MCF 10A (cell line): ENCODE measurements at regions not wholly inside any gene's neighbourhood (a gene's known extent, or its start where the extent isn't known, plus 50 kb on each side); places are given as distances from the start of the nearest gene placed in this dataset.

ENCODE experiments used
- BruUV-seq: library from RNA; stranded (reverse); fragments of 400-500 nt; replicated peaks from 2 replicates; lab custom pipeline; 2021; lab: Mats Ljungman, UMichigan
- CTCF ChIA-PET: fragments of 300-600 bp; sonication (Branson Sonifier 250); formaldehyde crosslinking; extraction: SDS; loops from one replicate; lab custom pipeline; 2021; ENCODE audit warnings: antibody characterized with exemption, inconsistent platforms; lab: Yijun Ruan, JAX
- POLR2A ChIA-PET: fragments of 300-600, 350-650 bp; sonication (Branson Sonifier 250); formaldehyde crosslinking; extraction: SDS; loops from one replicate; lab custom pipeline; 2020; ENCODE audit warnings: antibody characterized with exemption, inconsistent platforms; lab: Yijun Ruan, JAX
- DNase-seq: peaks from one replicate; pipeline ENCODE4 v3.0.0-alpha.2; 2018; ENCODE audit not compliant: unreplicated experiment
- H3K27ac Mint-ChIP-seq: one replicate; pipeline ENCODE4 v1.8.0; 2022; ENCODE audit warnings: mild to moderate bottlenecking, low read depth, mixed read lengths; ENCODE audit not compliant: unreplicated experiment
- H3K27me3 Mint-ChIP-seq: one replicate; pipeline ENCODE4 v1.8.0; 2022; ENCODE audit warnings: mixed read lengths; ENCODE audit not compliant: insufficient read depth, unreplicated experiment
- H3K36me3 Mint-ChIP-seq: one replicate; pipeline ENCODE4 v1.8.0; 2022; ENCODE audit warnings: mild to moderate bottlenecking, moderate library complexity, mixed read lengths; ENCODE audit not compliant: insufficient read depth, unreplicated experiment
- H3K4me1 Mint-ChIP-seq: one replicate; pipeline ENCODE4 v1.8.0; 2022; ENCODE audit warnings: mixed read lengths; ENCODE audit not compliant: insufficient read depth, unreplicated experiment
- H3K4me3 Mint-ChIP-seq: one replicate; pipeline ENCODE4 v1.8.0; 2022; ENCODE audit warnings: mild to moderate bottlenecking, moderate library complexity, mixed read lengths; ENCODE audit not compliant: unreplicated experiment
- H3K9me3 Mint-ChIP-seq: one replicate; pipeline ENCODE4 v1.8.0; 2022; ENCODE audit warnings: mixed read lengths; ENCODE audit not compliant: unreplicated experiment
- CTCF ChIP-seq: fragments of 200-600 bp; IDR thresholded peaks from one replicate; pipeline ENCODE4 v1.8.0; 2022; ENCODE audit warnings: antibody characterized with exemption, mild to moderate bottlenecking; ENCODE audit not compliant: unreplicated experiment
- intact Hi-C: fragments of 100-400 bp; cut with micrococcal nuclease; formaldehyde crosslinking; loops from 2 replicates; pipeline ENCODE4 v1.14.1; 2022

DNA sequence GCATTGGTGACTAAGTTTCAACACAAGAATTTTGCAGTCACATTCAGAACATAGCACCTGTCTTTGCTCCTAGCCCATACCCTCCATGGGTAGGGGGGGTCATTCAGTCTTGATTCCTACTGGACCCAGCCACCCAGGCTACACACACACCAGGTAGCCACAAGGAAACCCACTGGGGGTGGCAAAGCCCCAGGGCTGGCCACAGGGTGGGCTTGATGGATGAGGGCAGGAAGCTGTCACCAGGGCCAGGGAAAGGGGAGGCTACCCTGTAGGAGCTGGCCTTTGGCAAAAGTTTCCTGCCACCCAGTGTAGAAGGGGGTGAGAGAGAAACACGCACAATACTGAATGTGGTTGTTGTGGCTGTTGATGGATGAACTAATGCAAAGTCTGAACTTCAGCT, 74.5 kb upstream of the NKX1-1 start:
- Mint-ChIP-seq H3K4me3 (no peak overlapping the region), H3K9me3 (peaks cover 33% of the 10 kb centered on the region), H3K27me3 (peaks cover 25% of the 10 kb centered on the region), H3K36me3 (no peaks in the 10 kb centered on the region), H3K4me1 (no peaks in the 10 kb centered on the region), H3K27ac (no peak overlapping the region)
- ChIA-PET POLR2A (no interaction called here), CTCF (no interaction called here)
- intact Hi-C loops, result no loop called here
- DNase-seq, result no peak
- no TSS peak for BruUV-seq
- no peak for TF ChIP-seq CTCF

GRCh38 chr4:1479454-1479853, 73.2 kb upstream of the NKX1-1 start:
- H3K4me1 Mint-ChIP-seq, result no peaks in the 10 kb centered on the region
- H3K9me3 Mint-ChIP-seq, result peaks cover 27% of the 10 kb centered on the region
- POLR2A ChIA-PET, result no interaction called here
- H3K27me3 Mint-ChIP-seq, result peaks cover 24% of the 10 kb centered on the region
- H3K27ac Mint-ChIP-seq, result no peak overlapping the region
- intact Hi-C loops, result no loop called here
- DNase-seq, result no peak
- CTCF ChIA-PET, result interaction anchor here (0.6 kb wide), 1 partner anchor 893 kb away, joined by 3 read pairs; no protein-coding TSS in a partner anchor
- BruUV-seq, result no TSS peak
- H3K4me3 Mint-ChIP-seq, result no peak overlapping the region
- H3K36me3 Mint-ChIP-seq, result no peaks in the 10 kb centered on the region
- no peak for TF ChIP-seq CTCF

- ChIA-PET POLR2A (no interaction called here), CTCF (interaction anchor here (0.6 kb wide), 1 partner anchor 892 kb away, joined by 3 read pairs; no protein-coding TSS in a partner anchor)
- TF ChIP-seq CTCF, result no peak
- no peaks in the 10 kb centered on the region for H3K4me1 Mint-ChIP-seq
- H3K4me3 Mint-ChIP-seq, result no peak overlapping the region
- intact Hi-C loops, result no loop called here
- H3K27me3 Mint-ChIP-seq, result peaks cover 24% of the 10 kb centered on the region
- no peak overlapping the region for H3K27ac Mint-ChIP-seq
- no TSS peak for BruUV-seq
- H3K36me3 Mint-ChIP-seq, result no peaks in the 10 kb centered on the region
- no peak for DNase-seq
- peaks cover 21% of the 10 kb centered on the region for H3K9me3 Mint-ChIP-seq
Measured at GRCh38 chr4:1478766-1479355, 72.6 kb upstream of the NKX1-1 start.

GRCh38 chr4:1477045-1477840, 71.0 kb upstream of the NKX1-1 start:
- TF ChIP-seq CTCF, result no peak
- no peak for DNase-seq
- H3K27me3 Mint-ChIP-seq, result peaks cover 16% of the 10 kb centered on the region
- BruUV-seq, result no TSS peak
- no peaks in the 10 kb centered on the region for H3K4me1 Mint-ChIP-seq
- H3K9me3 Mint-ChIP-seq, result peaks cover 21% of the 10 kb centered on the region
- CTCF ChIA-PET, result no interaction called here
- POLR2A ChIA-PET, result no interaction called here
- intact Hi-C loops, result no loop called here
- no peaks in the 10 kb centered on the region for H3K36me3 Mint-ChIP-seq
- H3K27ac Mint-ChIP-seq, result no peak overlapping the region
- no peak overlapping the region for H3K4me3 Mint-ChIP-seq
